Psoas muscle (tissue), 7 donors: ENCODE measurements at regions not wholly inside any gene's neighbourhood (a gene's known extent, or its start where the extent isn't known, plus 50 kb on each side); places are given as distances from the start of the nearest gene placed in this dataset.

Source experiments
- ATAC-seq, 4 donors: fragments of 200-7000 bp; cut with Tn5 transposase; one replicate each; pipeline ENCODE4 v1.9.1; 2020; ENCODE audit warnings: moderate library complexity in 3 of 4, mild to moderate bottlenecking in 2 of 4
- DNase-seq, 2 donors: peaks; one replicate each; pipeline ENCODE4 v3.0.0-alpha.2; 2020
- H3K27ac ChIP-seq: fragments of 200-600 bp; one replicate; pipeline ENCODE4 v1.8.0; 2022
- H3K27me3 ChIP-seq, 3 donors: fragments of 200-600 bp in 1 of 3; one replicate each; pipeline versions ENCODE4 v1.6.1 to v1.8.0; 2013 to 2022; ENCODE audit warnings: low read length in 2 of 3, mild to moderate bottlenecking in 2 of 3, moderate library complexity in 1 of 3; ENCODE audit not compliant: insufficient read depth in 3 of 3
- H3K36me3 ChIP-seq, 2 donors: fragments of 200-600 bp in 1 of 2; one replicate each; pipeline versions ENCODE4 v1.6.1 to v1.8.0; 2013 to 2022; ENCODE audit warnings: low read depth in 1 of 2, mild to moderate bottlenecking in 1 of 2, moderate library complexity in 1 of 2; ENCODE audit not compliant: insufficient read depth in 1 of 2
- H3K4me1 ChIP-seq: fragments of 200-600 bp; one replicate; pipeline ENCODE4 v1.8.0; 2022
- H3K4me3 ChIP-seq: fragments of 200-600 bp; one replicate; pipeline ENCODE4 v1.8.0; 2022; ENCODE audit warnings: mild to moderate bottlenecking
- H3K9me3 ChIP-seq: fragments of 200-600 bp; one replicate; pipeline ENCODE4 v1.8.0; 2022
- WGBS, 3 donors: extraction: QIAGEN DNeasy Blood & Tissue Kit; methylation state at CpG; one replicate each; pipeline versions ENCODE4 v1.1.6 to v1.1.7; 2013; 5-methylcytosine and 5-hydroxymethylcytosine counted together
- intact Hi-C, 2 donors: fragments of 100-400 bp; cut with DNase I; formaldehyde crosslinking; loops; one replicate each; pipeline versions ENCODE4 v1.11.0 to v1.14.2; 2022
- TF ChIP-seq, protein P1 (sequence below): fragments of 200-600 bp; IDR thresholded peaks from one replicate; pipeline ENCODE4 v1.8.0; 2022; ENCODE audit warnings: antibody characterized with exemption
- donor health status: healthy with polysubstance abuse.
- donor health status: DM: no; HTN: no; CAD: no; lungs with moderate emphysema.
- donor health status: Bipolar disorder and iron deficiency.
- donor health status: healthy.
- donor health status: DM: yes; HTN: yes; CAD: no.
- donor health status: DM: no; HTN: no; CAD: no.
- donor health status: DM: yes; HTN: yes; CAD: no.

- ATAC-seq, result no peak
- DNase-seq, result no peak
- H3K27me3 ChIP-seq, result peaks cover 0 to 5% (median 0%) of the 10 kb centered on the region in 3 donors
- TF ChIP-seq, protein P1, sequence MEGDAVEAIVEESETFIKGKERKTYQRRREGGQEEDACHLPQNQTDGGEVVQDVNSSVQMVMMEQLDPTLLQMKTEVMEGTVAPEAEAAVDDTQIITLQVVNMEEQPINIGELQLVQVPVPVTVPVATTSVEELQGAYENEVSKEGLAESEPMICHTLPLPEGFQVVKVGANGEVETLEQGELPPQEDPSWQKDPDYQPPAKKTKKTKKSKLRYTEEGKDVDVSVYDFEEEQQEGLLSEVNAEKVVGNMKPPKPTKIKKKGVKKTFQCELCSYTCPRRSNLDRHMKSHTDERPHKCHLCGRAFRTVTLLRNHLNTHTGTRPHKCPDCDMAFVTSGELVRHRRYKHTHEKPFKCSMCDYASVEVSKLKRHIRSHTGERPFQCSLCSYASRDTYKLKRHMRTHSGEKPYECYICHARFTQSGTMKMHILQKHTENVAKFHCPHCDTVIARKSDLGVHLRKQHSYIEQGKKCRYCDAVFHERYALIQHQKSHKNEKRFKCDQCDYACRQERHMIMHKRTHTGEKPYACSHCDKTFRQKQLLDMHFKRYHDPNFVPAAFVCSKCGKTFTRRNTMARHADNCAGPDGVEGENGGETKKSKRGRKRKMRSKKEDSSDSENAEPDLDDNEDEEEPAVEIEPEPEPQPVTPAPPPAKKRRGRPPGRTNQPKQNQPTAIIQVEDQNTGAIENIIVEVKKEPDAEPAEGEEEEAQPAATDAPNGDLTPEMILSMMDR, result no peak
- no peak overlapping the region for H3K4me3 ChIP-seq
- intact Hi-C loops, result no loop called here
- no peaks in the 10 kb centered on the region for H3K4me1 ChIP-seq
- H3K9me3 ChIP-seq, result no peaks in the 10 kb centered on the region
- 71 to 91% (median 83%) methylated on average over 4 of the region's 4 CpGs for WGBS, 3 donors
- H3K36me3 ChIP-seq, result no peaks in the 10 kb centered on the region
- H3K27ac ChIP-seq, result no peak overlapping the region
These were observed 175.4 kb upstream of the ATP5MC3 start for GRCh38 chr2:175356901-175357300.

GRCh38 chr2:175355246-175355645 lies 173.7 kb upstream of the ATP5MC3 start:
- no peak for DNase-seq
- Histone ChIP-seq H3K9me3 (no peaks in the 10 kb centered on the region), H3K4me3 (no peak overlapping the region), H3K27me3 (peaks cover 0 to 5% (median 0%) of the 10 kb centered on the region in 3 donors), H3K36me3 (no peaks in the 10 kb centered on the region), H3K27ac (no peak overlapping the region), H3K4me1 (no peaks in the 10 kb centered on the region)
- 91 to 96% (median 93%) methylated on average over 3 of the region's 3 CpGs for WGBS, 3 donors
- no peak for ATAC-seq
- intact Hi-C loops, result no loop called here
- TF ChIP-seq, protein P1, result no peak

DNA sequence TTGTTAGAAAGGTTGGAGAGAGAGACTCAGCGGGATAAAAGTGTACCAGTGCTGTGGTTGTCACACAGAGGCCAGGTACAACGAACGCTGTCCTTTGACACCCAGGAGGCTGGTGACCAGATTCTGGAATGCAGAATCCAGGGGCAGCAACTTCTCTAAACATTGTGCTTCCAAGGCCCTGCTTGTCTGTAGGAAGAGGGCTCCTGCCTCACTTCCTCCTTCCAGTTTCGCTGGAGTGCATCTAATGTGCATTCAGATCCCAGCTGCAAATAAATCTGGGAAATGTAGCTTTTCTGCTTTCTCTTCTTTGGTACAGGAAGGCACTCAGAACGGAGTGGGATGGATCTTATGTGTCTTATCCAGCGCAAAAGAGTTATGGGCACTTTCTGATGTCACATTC lies 171.8 kb upstream of the ATP5MC3 start:
- 71 to 76% (median 73%) methylated on average over 6 of the region's 6 CpGs for WGBS, 3 donors
- Histone ChIP-seq H3K36me3 (no peaks in the 10 kb centered on the region), H3K9me3 (no peaks in the 10 kb centered on the region), H3K27ac (no peak overlapping the region), H3K4me3 (no peak overlapping the region), H3K27me3 (peaks cover 0 to 5% (median 0%) of the 10 kb centered on the region in 3 donors), H3K4me1 (no peaks in the 10 kb centered on the region)
- no peak for ATAC-seq
- intact Hi-C loops, result no loop called here
- no peak for DNase-seq
- TF ChIP-seq, protein P1, result no peak

DNA sequence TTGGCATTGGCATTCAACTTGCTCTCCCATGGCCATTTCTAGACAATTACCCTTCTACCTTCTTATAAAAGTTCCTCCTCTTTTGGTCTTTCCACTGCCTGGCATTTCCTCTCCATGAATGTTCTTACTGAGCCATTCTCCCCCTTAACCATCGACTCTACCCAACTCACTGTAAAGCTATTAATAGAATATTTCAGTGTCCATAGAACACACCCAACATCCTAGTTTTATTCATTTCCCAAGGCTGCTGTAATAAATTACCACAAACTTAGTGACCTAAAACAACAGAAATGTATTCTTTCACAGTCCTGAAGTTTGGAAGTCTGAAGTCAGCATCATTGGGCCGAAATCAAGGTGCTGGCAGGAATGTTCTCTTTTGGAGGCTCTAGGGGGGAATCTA lies 170.0 kb upstream of the ATP5MC3 start:
- TF ChIP-seq, protein P1, result no peak
- Histone ChIP-seq H3K27me3 (no peaks in the 10 kb centered on the region), H3K4me3 (no peak overlapping the region), H3K9me3 (no peaks in the 10 kb centered on the region), H3K4me1 (no peaks in the 10 kb centered on the region), H3K27ac (no peak overlapping the region), H3K36me3 (no peaks in the 10 kb centered on the region)
- intact Hi-C loops, result no loop called here
- DNase-seq, result no peak
- no peak for ATAC-seq
- WGBS, 3 donors, result 70 to 73% (median 72%) methylated on average over 2 of the region's 2 CpGs

GRCh38 chr2:175350105-175350504 lies 168.6 kb upstream of the ATP5MC3 start:
- 64 to 76% (median 74%) methylated on average over 5 of the region's 5 CpGs for WGBS, 3 donors
- intact Hi-C loops, result no loop called here

More at GRCh38 chr2:175350105-175350504, 168.6 kb upstream of the ATP5MC3 start:
- Histone ChIP-seq H3K4me3 (no peak overlapping the region), H3K9me3 (no peaks in the 10 kb centered on the region), H3K36me3 (no peaks in the 10 kb centered on the region), H3K27ac (no peak overlapping the region), H3K27me3 (no peaks in the 10 kb centered on the region), H3K4me1 (no peaks in the 10 kb centered on the region)
- TF ChIP-seq, protein P1, result no peak
- no peak for ATAC-seq
- DNase-seq, result no peak
